ENCODE measurements at regions not wholly inside any gene's neighbourhood (a gene's known extent, or its start where the extent isn't known, plus 50 kb on each side); places are given as distances from the start of the nearest gene placed in this dataset.

GRCh38 chr20:63070771-63071540 is 64.2 kb upstream of the BHLHE23 start:
- H3K4me1 Mint-ChIP-seq, result no peaks in the 10 kb centered on the region
- H3K4me3 Mint-ChIP-seq, result no peak overlapping the region
- no peaks in the 10 kb centered on the region for H3K36me3 Mint-ChIP-seq (ENCODE audit: low read depth)
- ATAC-seq (replicated peaks), result no peak
- H3K9me3 Mint-ChIP-seq, result no peaks in the 10 kb centered on the region
- peaks cover 23% of the 10 kb centered on the region for H3K27me3 Mint-ChIP-seq
- no peak overlapping the region for H3K27ac Mint-ChIP-seq

- Mint-ChIP-seq H3K9me3 (no peaks in the 10 kb centered on the region), H3K27me3 (peaks cover 23% of the 10 kb centered on the region), H3K36me3 (ENCODE audit: low read depth) (no peaks in the 10 kb centered on the region), H3K4me3 (no peak overlapping the region), H3K27ac (no peak overlapping the region), H3K4me1 (no peaks in the 10 kb centered on the region)
- ATAC-seq (replicated peaks), result no peak
Measured at GRCh38 chr20:63070301-63070625, 63.5 kb upstream of the BHLHE23 start.

DNA sequence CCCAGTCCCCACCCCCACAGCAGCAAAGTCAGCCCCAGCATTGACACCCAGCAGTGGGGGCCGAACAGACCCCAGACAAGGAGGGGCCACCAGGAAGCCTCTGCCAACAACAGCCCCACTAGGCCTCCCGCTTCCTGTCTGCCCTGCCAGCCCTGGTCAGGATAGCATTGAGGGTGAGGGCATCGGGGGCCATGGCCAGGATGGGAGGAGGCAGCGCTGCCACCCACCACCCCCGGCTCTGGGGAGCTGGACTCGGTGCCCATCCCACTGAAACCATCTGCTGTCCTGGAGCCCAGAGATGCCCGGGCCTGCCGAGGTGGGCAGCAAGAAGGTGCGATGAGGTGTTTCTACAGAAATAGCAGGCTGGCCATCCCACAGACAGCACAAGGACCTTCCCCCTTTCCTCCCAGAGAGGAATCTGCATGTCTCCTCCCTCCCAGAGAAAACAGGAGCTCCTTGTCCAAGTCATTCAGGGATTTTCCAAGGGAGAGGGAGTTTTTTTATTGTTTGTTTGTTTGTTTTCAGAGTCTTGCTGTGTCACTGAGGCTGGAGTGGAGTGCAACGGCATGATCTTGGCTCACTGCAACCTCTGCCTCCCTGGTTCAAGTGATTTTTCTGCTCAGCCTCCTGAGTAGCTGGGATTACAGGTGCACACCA is 62.1 kb upstream of the BHLHE23 start:
- H3K9me3 Mint-ChIP-seq, result no peaks in the 10 kb centered on the region
- peaks cover 21% of the 10 kb centered on the region for H3K27me3 Mint-ChIP-seq
- H3K36me3 Mint-ChIP-seq (ENCODE audit: low read depth), result no peaks in the 10 kb centered on the region
- H3K27ac Mint-ChIP-seq, result no peak overlapping the region
- H3K4me1 Mint-ChIP-seq, result no peaks in the 10 kb centered on the region
- ATAC-seq (replicated peaks), result no peak
- H3K4me3 Mint-ChIP-seq, result no peak overlapping the region

DNA sequence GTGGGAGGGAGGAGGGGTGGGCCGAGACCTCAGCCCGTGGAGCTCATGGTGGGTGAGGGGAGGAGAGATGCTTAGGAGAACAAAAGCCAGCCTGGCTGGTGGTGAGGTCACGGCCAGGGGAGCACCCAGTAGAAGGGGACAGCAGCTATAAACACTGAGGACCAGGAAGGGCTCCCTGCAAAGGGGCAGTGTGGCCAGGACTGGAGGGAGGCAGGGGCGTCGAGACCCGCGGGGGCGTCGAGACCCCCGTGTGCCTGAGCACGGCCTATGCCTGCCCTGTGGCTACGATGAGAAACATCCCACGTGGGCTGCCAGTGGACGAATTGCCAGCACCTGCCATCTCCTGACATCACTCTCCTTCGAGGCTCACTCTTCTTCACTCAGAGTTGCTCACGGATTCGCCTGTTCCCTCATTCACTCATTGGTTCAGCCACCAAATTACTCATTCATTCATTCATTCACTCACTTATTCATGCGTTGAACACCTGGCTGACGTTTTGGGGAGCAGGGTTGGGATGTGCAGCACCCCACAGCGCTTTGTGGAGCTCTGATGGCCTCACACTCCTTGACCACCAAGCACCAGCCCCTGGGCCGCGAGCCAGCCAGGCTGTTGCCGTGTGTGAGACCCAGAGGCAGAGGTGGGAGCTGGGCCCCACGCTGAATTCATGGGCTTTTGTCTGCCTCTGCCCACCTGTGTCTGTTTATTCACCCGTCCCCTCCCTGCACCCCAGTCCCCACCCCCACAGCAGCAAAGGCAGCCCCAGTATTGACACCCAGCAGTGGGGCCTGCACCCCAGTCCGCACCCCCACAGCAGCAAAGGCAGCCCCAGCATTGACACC is 61.2 kb upstream of the BHLHE23 start:
- H3K9me3 Mint-ChIP-seq, result no peaks in the 10 kb centered on the region
- no peak for ATAC-seq (replicated peaks)
- H3K36me3 Mint-ChIP-seq (ENCODE audit: low read depth), result no peaks in the 10 kb centered on the region
- no peak overlapping the region for H3K27ac Mint-ChIP-seq
- no peaks in the 10 kb centered on the region for H3K4me1 Mint-ChIP-seq
- no peak overlapping the region for H3K4me3 Mint-ChIP-seq
- H3K27me3 Mint-ChIP-seq, result peaks cover 24% of the 10 kb centered on the region

GRCh38 chr20:63067266-63067635 is 60.5 kb upstream of the BHLHE23 start:
- H3K4me1 Mint-ChIP-seq, result no peaks in the 10 kb centered on the region
- H3K36me3 Mint-ChIP-seq (ENCODE audit: low read depth), result no peaks in the 10 kb centered on the region
- peaks cover 23% of the 10 kb centered on the region for H3K27me3 Mint-ChIP-seq
- H3K27ac Mint-ChIP-seq, result no peak overlapping the region
- ATAC-seq (replicated peaks), result no peak
- H3K9me3 Mint-ChIP-seq, result no peaks in the 10 kb centered on the region
- H3K4me3 Mint-ChIP-seq, result no peak overlapping the region

GRCh38 chr20:63066506-63067265 is 59.9 kb upstream of the BHLHE23 start:
- H3K27ac Mint-ChIP-seq, result no peak overlapping the region
- no peak for ATAC-seq (replicated peaks)
- H3K27me3 Mint-ChIP-seq, result peaks cover 23% of the 10 kb centered on the region
- H3K4me1 Mint-ChIP-seq, result no peaks in the 10 kb centered on the region
- no peaks in the 10 kb centered on the region for H3K9me3 Mint-ChIP-seq
- H3K4me3 Mint-ChIP-seq, result no peak overlapping the region
- no peaks in the 10 kb centered on the region for H3K36me3 Mint-ChIP-seq (ENCODE audit: low read depth)

- no peaks in the 10 kb centered on the region for H3K9me3 Mint-ChIP-seq
- no peaks in the 10 kb centered on the region for H3K36me3 Mint-ChIP-seq (ENCODE audit: low read depth)
- H3K4me1 Mint-ChIP-seq, result no peaks in the 10 kb centered on the region
- H3K27me3 Mint-ChIP-seq, result peaks cover 26% of the 10 kb centered on the region
- ATAC-seq (replicated peaks), result no peak
- H3K4me3 Mint-ChIP-seq, result no peak overlapping the region
- no peak overlapping the region for H3K27ac Mint-ChIP-seq
Measured at GRCh38 chr20:63065911-63066310, 59.1 kb upstream of the BHLHE23 start.

DNA sequence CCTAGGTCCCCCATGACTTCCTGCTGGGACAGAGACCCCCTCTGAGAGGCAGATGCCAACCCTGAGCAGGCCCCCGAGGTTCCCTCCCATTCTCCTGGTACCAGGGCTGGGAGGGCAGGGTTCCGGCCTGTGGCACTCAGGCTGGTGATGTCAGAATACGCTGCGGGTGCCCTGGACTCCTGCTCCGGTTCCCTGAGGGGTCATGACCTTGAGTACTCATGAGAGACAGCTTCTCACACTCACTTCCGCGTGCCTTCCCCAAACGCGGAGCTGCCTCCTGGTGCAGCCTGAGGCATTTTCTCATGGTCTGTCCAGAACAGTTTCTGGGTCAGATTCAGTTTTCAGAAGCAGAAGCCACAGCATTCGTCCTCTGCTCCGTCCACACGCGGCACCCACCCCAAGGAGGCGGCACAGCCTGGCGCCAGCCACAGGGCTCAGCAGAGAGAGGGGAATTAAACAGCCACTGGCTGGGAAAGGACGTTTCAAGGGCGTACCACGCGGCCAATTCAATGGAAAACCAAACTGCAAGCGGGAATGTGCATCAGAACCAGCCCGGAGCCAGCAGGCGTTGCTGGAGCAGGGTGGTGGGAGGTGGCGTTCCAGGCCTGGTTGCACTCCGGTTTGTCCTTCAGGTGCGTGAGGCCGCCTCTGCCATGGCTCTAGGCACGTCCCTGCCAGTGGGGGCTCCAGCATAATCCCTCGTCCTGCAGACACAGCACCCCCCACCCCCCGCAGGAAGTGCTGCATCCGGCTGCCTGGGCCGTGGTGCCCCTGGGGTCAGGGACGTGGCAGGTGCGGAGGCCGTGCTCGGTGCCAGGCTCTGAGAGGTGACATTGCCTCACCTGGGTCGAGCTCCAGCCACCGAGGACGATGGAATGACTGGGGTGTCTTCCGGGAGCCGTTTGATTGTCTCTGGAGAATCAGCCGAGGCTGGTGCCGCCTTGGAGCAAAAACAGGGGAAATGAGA is 58.3 kb upstream of the BHLHE23 start:
- no peaks in the 10 kb centered on the region for H3K36me3 Mint-ChIP-seq (ENCODE audit: low read depth)
- H3K9me3 Mint-ChIP-seq, result no peaks in the 10 kb centered on the region
- no peaks in the 10 kb centered on the region for H3K4me1 Mint-ChIP-seq
- H3K4me3 Mint-ChIP-seq, result no peak overlapping the region
- no peak overlapping the region for H3K27ac Mint-ChIP-seq
- ATAC-seq (replicated peaks), result no peak
- peaks cover 21% of the 10 kb centered on the region for H3K27me3 Mint-ChIP-seq

DNA sequence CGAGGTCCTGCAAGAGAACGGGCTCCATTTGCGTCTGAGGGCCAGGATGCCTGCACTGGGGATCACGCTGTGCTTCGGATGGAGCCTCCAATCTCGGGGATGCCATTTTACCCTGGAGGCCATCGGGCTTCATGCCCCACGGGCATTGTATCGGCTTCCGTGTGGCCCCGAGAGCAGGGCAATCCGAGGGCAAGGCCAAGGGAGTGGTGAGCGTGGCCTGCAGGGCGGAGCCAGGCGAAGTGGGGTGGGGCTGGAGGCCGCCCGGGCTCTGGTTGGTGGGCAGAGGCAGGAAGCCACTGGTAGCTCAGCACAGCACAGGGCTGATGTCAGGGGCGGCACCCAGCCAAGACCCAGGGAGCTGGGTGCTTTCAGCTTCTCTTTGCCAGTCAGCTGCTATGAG is 57.5 kb upstream of the BHLHE23 start:
- Mint-ChIP-seq H3K9me3 (no peaks in the 10 kb centered on the region), H3K4me3 (no peak overlapping the region), H3K36me3 (ENCODE audit: low read depth) (no peaks in the 10 kb centered on the region), H3K4me1 (no peaks in the 10 kb centered on the region), H3K27me3 (peaks cover 19% of the 10 kb centered on the region), H3K27ac (no peak overlapping the region)
- ATAC-seq (replicated peaks), result no peak

DNA sequence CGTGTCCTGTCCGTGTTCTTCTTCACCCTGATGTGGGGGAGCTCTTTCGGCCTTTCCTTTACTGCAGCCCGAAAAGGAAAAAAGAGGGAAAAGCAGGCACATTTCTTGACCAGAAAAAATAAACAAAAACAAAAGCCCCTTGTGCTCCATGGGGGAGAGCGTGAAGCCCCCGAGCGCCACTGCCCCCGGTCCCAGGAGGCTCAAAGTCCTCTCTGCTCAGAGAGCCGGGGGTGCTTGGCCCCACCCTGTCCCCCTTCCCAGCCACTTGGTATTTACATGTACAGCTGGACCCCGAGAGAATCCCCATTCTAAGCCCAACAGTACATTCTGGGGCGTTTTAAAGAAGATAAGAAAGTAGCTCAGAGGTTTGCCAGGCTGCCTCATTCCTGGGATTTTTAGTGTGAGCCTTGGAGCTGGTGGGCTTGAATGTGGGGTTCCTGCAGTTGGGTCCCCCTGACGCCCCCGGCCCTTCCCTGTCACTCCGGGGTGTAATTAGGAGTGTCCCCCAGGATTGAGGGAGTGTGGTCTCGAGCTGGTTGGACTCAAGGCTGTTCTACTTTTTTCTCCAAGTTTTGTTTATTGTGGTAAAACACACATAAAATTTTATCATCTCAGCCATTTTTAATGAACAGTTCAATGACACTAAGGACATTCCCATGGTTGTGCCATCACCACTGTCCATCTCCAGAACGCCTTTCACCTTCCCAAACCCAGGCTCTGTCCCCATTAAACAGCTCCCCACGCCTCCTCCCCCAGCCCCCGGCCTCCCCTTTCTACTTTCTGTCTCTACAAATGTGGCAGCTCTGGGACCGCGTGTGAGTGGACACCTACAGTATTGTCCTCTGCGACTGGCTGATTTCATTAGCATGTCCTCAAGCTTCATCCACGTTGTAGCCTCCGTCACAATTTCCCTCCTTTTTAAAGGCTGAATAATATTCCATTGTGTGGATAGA is 55.7 kb upstream of the BHLHE23 start:
- H3K36me3 Mint-ChIP-seq (ENCODE audit: low read depth), result no peaks in the 10 kb centered on the region
- H3K4me1 Mint-ChIP-seq, result no peaks in the 10 kb centered on the region
- H3K9me3 Mint-ChIP-seq, result no peaks in the 10 kb centered on the region
- H3K4me3 Mint-ChIP-seq, result no peak overlapping the region
- H3K27me3 Mint-ChIP-seq, result peaks cover 18% of the 10 kb centered on the region
- H3K27ac Mint-ChIP-seq, result no peak overlapping the region
- ATAC-seq (replicated peaks), result no peak

DNA sequence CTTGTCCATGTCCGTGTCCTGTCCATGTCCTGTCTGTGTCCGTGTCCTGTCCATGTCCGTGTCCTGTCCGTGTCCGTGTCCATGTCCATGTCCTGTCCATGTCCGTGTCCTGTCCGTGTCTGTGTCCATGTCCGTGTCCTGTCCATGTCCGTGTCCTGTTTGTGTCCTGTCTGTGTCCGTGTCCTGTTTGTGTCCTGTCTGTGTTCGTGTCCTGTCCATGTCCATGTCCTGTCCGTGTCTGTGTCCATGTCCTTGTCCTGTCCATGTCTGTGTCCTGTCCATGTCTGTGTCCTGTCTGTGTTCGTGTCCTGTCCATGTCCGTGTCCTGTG is 55.0 kb upstream of the BHLHE23 start:
- no peak for ATAC-seq (replicated peaks)
- H3K9me3 Mint-ChIP-seq, result no peaks in the 10 kb centered on the region
- H3K27ac Mint-ChIP-seq, result no peak overlapping the region
- no peak overlapping the region for H3K4me3 Mint-ChIP-seq
- H3K36me3 Mint-ChIP-seq (ENCODE audit: low read depth), result no peaks in the 10 kb centered on the region
- H3K4me1 Mint-ChIP-seq, result no peaks in the 10 kb centered on the region
- peaks cover 16% of the 10 kb centered on the region for H3K27me3 Mint-ChIP-seq

GRCh38 chr20:63061051-63061770 is 54.4 kb upstream of the BHLHE23 start:
- Mint-ChIP-seq H3K4me3 (no peak overlapping the region), H3K27me3 (peaks cover 15% of the 10 kb centered on the region), H3K9me3 (no peaks in the 10 kb centered on the region), H3K27ac (no peak overlapping the region), H3K36me3 (ENCODE audit: low read depth) (no peaks in the 10 kb centered on the region), H3K4me1 (no peaks in the 10 kb centered on the region)
- no peak for ATAC-seq (replicated peaks)

Data from activated T-helper 17 cell treated with anti-CD3 and anti-CD28 coated beads, Interleukin-2, amount 50 U/mL, for 72 hours (primary cell).